ENCODE measurements at regions not wholly inside any gene's neighbourhood (a gene's known extent, or its start where the extent isn't known, plus 50 kb on each side); places are given as distances from the start of the nearest gene placed in this dataset.

GRCh38 chr4:53832549-53832948 lies 231.9 kb downstream of the CHIC2 start:
- H3K4me3 ChIP-seq (ENCODE audit: low read depth, low read length), result no peak overlapping the region
- no peak for DNase-seq (ENCODE audit: low read depth)
- no peak for TF ChIP-seq CTCF (IDR thresholded peaks at IDR 0.05; ENCODE audit: insufficient read depth, low read length)

- no peak overlapping the region for H3K4me3 ChIP-seq (ENCODE audit: low read depth, low read length)
- TF ChIP-seq CTCF (IDR thresholded peaks at IDR 0.05; ENCODE audit: insufficient read depth, low read length), result no peak
- no peak for DNase-seq (ENCODE audit: low read depth)
Measured at GRCh38 chr4:53830511-53830910, 233.9 kb downstream of the CHIC2 start.

GRCh38 chr4:53821179-53821851 lies 230.0 kb upstream of the LNX1 start:
- DNase-seq (ENCODE audit: low read depth), result peak; percentile 15

GRCh38 chr4:53818104-53818503 lies 226.8 kb upstream of the LNX1 start:
- DNase-seq (ENCODE audit: low read depth), result peak; percentile 68
- H3K4me3 ChIP-seq (ENCODE audit: low read depth, low read length), result no peak overlapping the region
- no peak for TF ChIP-seq CTCF (IDR thresholded peaks at IDR 0.05; ENCODE audit: insufficient read depth, low read length)

More at GRCh38 chr4:53821179-53821851, 230.0 kb upstream of the LNX1 start:
- no peak for TF ChIP-seq CTCF (IDR thresholded peaks at IDR 0.05; ENCODE audit: insufficient read depth, low read length)
- no peak overlapping the region for H3K4me3 ChIP-seq (ENCODE audit: low read depth, low read length)

- no peak overlapping the region for H3K4me3 ChIP-seq (ENCODE audit: low read depth, low read length)
- TF ChIP-seq CTCF (IDR thresholded peaks at IDR 0.05; ENCODE audit: insufficient read depth, low read length), result no peak
- DNase-seq (ENCODE audit: low read depth), result no peak
Measured at GRCh38 chr4:53816561-53816960, 225.3 kb upstream of the LNX1 start.

GRCh38 chr4:53815281-53815680 lies 224.0 kb upstream of the LNX1 start:
- no peak for DNase-seq (ENCODE audit: low read depth)
- no peak for TF ChIP-seq CTCF (IDR thresholded peaks at IDR 0.05; ENCODE audit: insufficient read depth, low read length)
- no peak overlapping the region for H3K4me3 ChIP-seq (ENCODE audit: low read depth, low read length)

GRCh38 chr4:53813998-53814397 lies 222.7 kb upstream of the LNX1 start:
- no peak for TF ChIP-seq CTCF (IDR thresholded peaks at IDR 0.05; ENCODE audit: insufficient read depth, low read length)
- H3K4me3 ChIP-seq (ENCODE audit: low read depth, low read length), result no peak overlapping the region
- DNase-seq (ENCODE audit: low read depth), result no peak

Measured in fibroblast of the aortic adventitia (primary cell).